HL-60 (cell line): ENCODE measurements at regions not wholly inside any gene's neighbourhood (a gene's known extent, or its start where the extent isn't known, plus 50 kb on each side); places are given as distances from the start of the nearest gene placed in this dataset.

Source experiments
- SPI1 ChIP-seq: IDR thresholded peaks from 2 replicates; pipeline ENCODE4 v1.6.1; 2012; ENCODE audit warnings: low read depth, mild to moderate bottlenecking, borderline replicate concordance
- TF ChIP-seq, protein P1 (sequence below): IDR thresholded peaks from one replicate; pipeline ENCODE4 v1.5.1; 2011; ENCODE audit warnings: low read length, control low read depth, inconsistent platforms; ENCODE audit not compliant: insufficient read depth
- TF ChIP-seq, protein P2 (sequence below): IDR thresholded peaks from 2 replicates; pipeline ENCODE4 v1.6.1; 2012; ENCODE audit warnings: low read depth; ENCODE audit not compliant: insufficient replicate concordance

DNA sequence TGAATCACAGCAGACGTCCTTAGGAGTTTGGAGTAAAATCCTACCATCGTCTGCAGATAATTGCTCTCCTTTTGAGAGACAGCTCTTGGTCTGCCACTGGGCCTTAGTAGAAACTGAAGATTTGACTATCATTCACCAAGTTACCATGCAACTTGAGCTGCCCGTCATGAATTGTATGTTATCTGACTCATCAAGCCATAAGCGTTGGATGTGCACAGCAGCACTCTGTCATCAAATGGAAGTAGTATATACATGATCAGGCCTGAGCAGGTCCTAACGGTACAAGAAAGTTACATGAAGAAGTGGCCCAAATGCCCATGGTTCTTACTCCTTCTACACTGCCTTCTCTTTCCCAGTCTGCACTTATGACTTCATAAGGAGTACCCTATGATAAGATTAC lies 317.8 kb downstream of the GPATCH2 start:
- TF ChIP-seq, protein P1, sequence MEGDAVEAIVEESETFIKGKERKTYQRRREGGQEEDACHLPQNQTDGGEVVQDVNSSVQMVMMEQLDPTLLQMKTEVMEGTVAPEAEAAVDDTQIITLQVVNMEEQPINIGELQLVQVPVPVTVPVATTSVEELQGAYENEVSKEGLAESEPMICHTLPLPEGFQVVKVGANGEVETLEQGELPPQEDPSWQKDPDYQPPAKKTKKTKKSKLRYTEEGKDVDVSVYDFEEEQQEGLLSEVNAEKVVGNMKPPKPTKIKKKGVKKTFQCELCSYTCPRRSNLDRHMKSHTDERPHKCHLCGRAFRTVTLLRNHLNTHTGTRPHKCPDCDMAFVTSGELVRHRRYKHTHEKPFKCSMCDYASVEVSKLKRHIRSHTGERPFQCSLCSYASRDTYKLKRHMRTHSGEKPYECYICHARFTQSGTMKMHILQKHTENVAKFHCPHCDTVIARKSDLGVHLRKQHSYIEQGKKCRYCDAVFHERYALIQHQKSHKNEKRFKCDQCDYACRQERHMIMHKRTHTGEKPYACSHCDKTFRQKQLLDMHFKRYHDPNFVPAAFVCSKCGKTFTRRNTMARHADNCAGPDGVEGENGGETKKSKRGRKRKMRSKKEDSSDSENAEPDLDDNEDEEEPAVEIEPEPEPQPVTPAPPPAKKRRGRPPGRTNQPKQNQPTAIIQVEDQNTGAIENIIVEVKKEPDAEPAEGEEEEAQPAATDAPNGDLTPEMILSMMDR, result no peak
- TF ChIP-seq, protein P2, sequence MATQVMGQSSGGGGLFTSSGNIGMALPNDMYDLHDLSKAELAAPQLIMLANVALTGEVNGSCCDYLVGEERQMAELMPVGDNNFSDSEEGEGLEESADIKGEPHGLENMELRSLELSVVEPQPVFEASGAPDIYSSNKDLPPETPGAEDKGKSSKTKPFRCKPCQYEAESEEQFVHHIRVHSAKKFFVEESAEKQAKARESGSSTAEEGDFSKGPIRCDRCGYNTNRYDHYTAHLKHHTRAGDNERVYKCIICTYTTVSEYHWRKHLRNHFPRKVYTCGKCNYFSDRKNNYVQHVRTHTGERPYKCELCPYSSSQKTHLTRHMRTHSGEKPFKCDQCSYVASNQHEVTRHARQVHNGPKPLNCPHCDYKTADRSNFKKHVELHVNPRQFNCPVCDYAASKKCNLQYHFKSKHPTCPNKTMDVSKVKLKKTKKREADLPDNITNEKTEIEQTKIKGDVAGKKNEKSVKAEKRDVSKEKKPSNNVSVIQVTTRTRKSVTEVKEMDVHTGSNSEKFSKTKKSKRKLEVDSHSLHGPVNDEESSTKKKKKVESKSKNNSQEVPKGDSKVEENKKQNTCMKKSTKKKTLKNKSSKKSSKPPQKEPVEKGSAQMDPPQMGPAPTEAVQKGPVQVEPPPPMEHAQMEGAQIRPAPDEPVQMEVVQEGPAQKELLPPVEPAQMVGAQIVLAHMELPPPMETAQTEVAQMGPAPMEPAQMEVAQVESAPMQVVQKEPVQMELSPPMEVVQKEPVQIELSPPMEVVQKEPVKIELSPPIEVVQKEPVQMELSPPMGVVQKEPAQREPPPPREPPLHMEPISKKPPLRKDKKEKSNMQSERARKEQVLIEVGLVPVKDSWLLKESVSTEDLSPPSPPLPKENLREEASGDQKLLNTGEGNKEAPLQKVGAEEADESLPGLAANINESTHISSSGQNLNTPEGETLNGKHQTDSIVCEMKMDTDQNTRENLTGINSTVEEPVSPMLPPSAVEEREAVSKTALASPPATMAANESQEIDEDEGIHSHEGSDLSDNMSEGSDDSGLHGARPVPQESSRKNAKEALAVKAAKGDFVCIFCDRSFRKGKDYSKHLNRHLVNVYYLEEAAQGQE, result no peak
- no peak for TF ChIP-seq SPI1
